Esophagus squamous epithelium (tissue), 5 donors: ENCODE measurements at regions not wholly inside any gene's neighbourhood (a gene's known extent, or its start where the extent isn't known, plus 50 kb on each side); places are given as distances from the start of the nearest gene placed in this dataset.
A peak's percentile ranks its signal among the peaks of the same experiment; 100 is the strongest.

Experiments
- DNase-seq: peaks from one replicate; lab custom pipeline; 2025; lab: John Stamatoyannopoulos, UW
- H3K27ac ChIP-seq, 4 donors: fragments of 200-600 bp; sonication (generic); one replicate each; pipeline ENCODE4 v1.5.1; 2016 to 2019; ENCODE audit warnings: mild to moderate bottlenecking in 1 of 4
- H3K27me3 ChIP-seq, 4 donors: fragments of 200-600 bp; sonication (generic); 1 replicate in 3 of 4; 2 replicates in 1 of 4; pipeline versions ENCODE4 v1.5.1 to v1.6.0; 2017 to 2021; ENCODE audit warnings: antibody characterized with exemption in 1 of 4
- H3K36me3 ChIP-seq, 3 donors: fragments of 200-600 bp; sonication (generic); one replicate each; pipeline ENCODE4 v1.5.1; 2016 to 2019
- H3K4me1 ChIP-seq, 3 donors: fragments of 200-600 bp; sonication (generic); one replicate each; pipeline ENCODE4 v1.5.1; 2017 to 2019
- H3K4me3 ChIP-seq, 4 donors: fragments of 200-600 bp; sonication (generic); 1 replicate in 3 of 4; 2 replicates in 1 of 4; pipeline ENCODE4 v1.5.1; 2016 to 2019; ENCODE audit warnings: mild to moderate bottlenecking in 2 of 4, moderate library complexity in 1 of 4
- H3K9me3 ChIP-seq, 3 donors: fragments of 200-600 bp; sonication (generic); one replicate each; pipeline ENCODE4 v1.5.1; 2016 to 2019
- POLR2A ChIP-seq, 4 donors: fragments of 450-650 bp; IDR thresholded peaks; one replicate each; pipeline ENCODE4 v1.6.1; 2017; ENCODE audit warnings: antibody characterized with exemption in 4 of 4, mild to moderate bottlenecking in 4 of 4, moderate library complexity in 3 of 4
- WGBS, 2 donors: methylation state at CpG; one replicate each; pipeline ENCODE4 v1.1.5; 2018; 5-methylcytosine and 5-hydroxymethylcytosine counted together
- intact Hi-C: fragments of 100-400 bp; cut with DNase I; formaldehyde crosslinking; loops from one replicate; pipeline ENCODE4 v1.15.0; 2022
- TF ChIP-seq, protein P1 (sequence below), 6 experiments: fragments of 450-650 bp in 4 of 6; fragments of 200-600 bp in 2 of 6; sonication (generic) in 2 of 6; IDR thresholded peaks; one replicate each; pipeline ENCODE4 v1.5.1; 2016 to 2019; ENCODE audit warnings: antibody characterized with exemption in 6 of 6, mild to moderate bottlenecking in 4 of 6, moderate library complexity in 4 of 6
- donor health status: DM: yes; HTN: yes; CAD: no.

DNA sequence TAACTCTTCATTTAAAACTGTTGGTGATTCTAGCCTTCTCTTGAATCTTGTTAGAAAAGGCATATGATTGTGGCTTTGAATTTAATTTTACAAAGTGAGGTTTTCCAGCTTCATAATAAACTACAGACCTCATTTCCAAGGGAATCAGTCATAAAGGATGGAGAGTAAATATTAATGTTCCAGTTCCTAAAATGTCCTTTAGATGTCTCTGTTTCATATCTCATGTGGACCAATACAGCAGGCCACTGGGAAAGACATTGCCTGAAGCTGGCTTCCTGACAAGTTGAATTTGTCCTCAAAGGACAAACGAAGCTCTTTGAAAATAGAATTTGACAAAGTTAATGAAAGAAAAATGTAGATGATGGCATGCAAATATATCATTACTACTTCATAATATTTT, 125.4 kb downstream of the ZNF330 start:
- H3K4me1 ChIP-seq = peaks cover 0 to 13% (median 3%) of the 10 kb centered on the region in 3 donors
- no peak for DNase-seq
- intact Hi-C loops = no loop called here
- TF ChIP-seq POLR2A (IDR thresholded peaks at IDR 0.05) = no peak
- TF ChIP-seq, protein P1, sequence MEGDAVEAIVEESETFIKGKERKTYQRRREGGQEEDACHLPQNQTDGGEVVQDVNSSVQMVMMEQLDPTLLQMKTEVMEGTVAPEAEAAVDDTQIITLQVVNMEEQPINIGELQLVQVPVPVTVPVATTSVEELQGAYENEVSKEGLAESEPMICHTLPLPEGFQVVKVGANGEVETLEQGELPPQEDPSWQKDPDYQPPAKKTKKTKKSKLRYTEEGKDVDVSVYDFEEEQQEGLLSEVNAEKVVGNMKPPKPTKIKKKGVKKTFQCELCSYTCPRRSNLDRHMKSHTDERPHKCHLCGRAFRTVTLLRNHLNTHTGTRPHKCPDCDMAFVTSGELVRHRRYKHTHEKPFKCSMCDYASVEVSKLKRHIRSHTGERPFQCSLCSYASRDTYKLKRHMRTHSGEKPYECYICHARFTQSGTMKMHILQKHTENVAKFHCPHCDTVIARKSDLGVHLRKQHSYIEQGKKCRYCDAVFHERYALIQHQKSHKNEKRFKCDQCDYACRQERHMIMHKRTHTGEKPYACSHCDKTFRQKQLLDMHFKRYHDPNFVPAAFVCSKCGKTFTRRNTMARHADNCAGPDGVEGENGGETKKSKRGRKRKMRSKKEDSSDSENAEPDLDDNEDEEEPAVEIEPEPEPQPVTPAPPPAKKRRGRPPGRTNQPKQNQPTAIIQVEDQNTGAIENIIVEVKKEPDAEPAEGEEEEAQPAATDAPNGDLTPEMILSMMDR (IDR thresholded peaks at IDR 0.05) = peak in 5 of 6 experiments; percentile 30 to 73 (median 54)
- H3K4me3 ChIP-seq = no peak overlapping the region
- H3K36me3 ChIP-seq = no peaks in the 10 kb centered on the region
- no peaks in the 10 kb centered on the region for H3K9me3 ChIP-seq
- H3K27ac ChIP-seq = no peak overlapping the region
- peaks cover 0 to 4% (median 0%) of the 10 kb centered on the region in 4 donors for H3K27me3 ChIP-seq
- WGBS, 2 donors = 4 to 9% methylated on average over 1 of the region's 1 CpG

DNA sequence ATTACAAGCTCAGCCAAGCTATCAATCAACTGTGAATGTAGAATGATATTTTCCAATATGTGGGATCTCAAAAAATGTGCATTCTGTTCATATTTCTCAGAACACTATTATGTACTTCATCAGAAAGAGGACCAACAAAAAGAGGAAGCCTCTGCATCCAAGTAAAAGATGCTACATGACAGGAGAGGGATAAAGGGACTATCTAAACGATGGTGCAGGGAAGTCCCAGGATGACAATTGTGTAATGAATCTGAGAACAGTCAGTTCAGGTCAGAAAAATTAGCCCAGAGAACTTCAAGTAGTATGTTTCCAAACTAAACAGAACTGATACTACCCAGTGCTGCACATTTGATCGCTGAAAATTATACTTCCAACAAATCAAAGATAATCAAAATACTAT, 127.0 kb downstream of the ZNF330 start:
- peaks cover 0 to 19% (median 3%) of the 10 kb centered on the region in 3 donors for H3K4me1 ChIP-seq
- H3K36me3 ChIP-seq = no peaks in the 10 kb centered on the region
- no peak for TF ChIP-seq POLR2A (IDR thresholded peaks at IDR 0.05)
- TF ChIP-seq, protein P1 (IDR thresholded peaks at IDR 0.05) = no peak
- intact Hi-C loops = no loop called here
- DNase-seq = no peak
- H3K27ac ChIP-seq = no peak overlapping the region
- no peak overlapping the region for H3K4me3 ChIP-seq
- H3K27me3 ChIP-seq = peaks cover 0 to 4% (median 0%) of the 10 kb centered on the region in 4 donors
- 49 to 58% methylated on average over 2 of the region's 2 CpGs for WGBS, 2 donors
- no peaks in the 10 kb centered on the region for H3K9me3 ChIP-seq

DNA sequence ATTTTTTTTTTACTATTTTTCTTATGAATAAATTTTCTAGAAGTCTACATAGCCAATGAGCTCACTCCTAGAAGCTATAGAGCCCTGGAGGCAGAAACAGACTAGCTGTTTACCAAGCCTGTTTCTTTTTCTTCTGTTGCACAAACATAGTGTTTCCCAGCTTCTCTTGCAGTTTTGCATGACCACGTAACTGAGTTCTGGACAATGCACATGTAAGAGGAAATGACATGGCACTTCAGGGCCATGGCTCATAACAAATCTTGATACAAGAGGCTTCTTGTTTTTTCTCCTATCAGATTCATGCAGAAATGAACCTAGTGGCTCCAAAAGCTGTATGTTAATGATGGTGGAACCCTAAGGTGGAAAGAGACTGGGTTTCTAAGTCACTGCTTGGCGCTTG, 127.4 kb downstream of the ZNF330 start:
- 47 to 71% methylated on average over 2 of the region's 2 CpGs for WGBS, 2 donors
- Histone ChIP-seq H3K36me3 (no peaks in the 10 kb centered on the region), H3K4me1 (peaks cover 0 to 21% (median 3%) of the 10 kb centered on the region in 3 donors), H3K9me3 (no peaks in the 10 kb centered on the region), H3K27ac (no peak overlapping the region), H3K27me3 (no peaks in the 10 kb centered on the region), H3K4me3 (no peak overlapping the region)
- no peak for DNase-seq
- no peak for TF ChIP-seq POLR2A (IDR thresholded peaks at IDR 0.05)
- TF ChIP-seq, protein P1 (IDR thresholded peaks at IDR 0.05) = no peak
- intact Hi-C loops = no loop called here

DNA sequence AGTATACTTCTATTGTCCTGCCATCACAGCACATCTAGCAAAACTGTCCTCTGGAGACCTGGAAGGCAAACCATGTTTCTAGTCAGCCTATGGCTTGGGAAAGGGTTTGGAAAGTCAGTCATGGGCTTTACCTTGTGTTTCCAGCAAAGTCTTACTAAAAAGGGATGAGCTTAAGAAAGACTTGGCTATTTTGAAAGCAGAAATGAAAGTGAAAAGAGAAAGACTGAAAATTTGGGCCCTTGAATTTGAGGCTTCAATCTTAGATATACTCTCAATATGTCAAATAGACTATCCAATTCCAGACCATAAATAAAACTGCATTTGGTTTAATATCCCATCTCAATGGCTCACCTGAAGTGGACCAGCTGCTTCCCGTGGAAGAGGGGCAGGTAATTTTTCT, 127.9 kb downstream of the ZNF330 start:
- Histone ChIP-seq H3K4me1 (peaks cover 0 to 21% (median 3%) of the 10 kb centered on the region in 3 donors), H3K27me3 (no peaks in the 10 kb centered on the region), H3K36me3 (no peaks in the 10 kb centered on the region), H3K4me3 (no peak overlapping the region), H3K27ac (no peak overlapping the region), H3K9me3 (no peaks in the 10 kb centered on the region)
- DNase-seq = no peak
- intact Hi-C loops = no loop called here
- no peak for TF ChIP-seq POLR2A (IDR thresholded peaks at IDR 0.05)
- TF ChIP-seq, protein P1 (IDR thresholded peaks at IDR 0.05) = no peak
- 36 to 75% methylated on average over 1 of the region's 1 CpG for WGBS, 2 donors

DNA sequence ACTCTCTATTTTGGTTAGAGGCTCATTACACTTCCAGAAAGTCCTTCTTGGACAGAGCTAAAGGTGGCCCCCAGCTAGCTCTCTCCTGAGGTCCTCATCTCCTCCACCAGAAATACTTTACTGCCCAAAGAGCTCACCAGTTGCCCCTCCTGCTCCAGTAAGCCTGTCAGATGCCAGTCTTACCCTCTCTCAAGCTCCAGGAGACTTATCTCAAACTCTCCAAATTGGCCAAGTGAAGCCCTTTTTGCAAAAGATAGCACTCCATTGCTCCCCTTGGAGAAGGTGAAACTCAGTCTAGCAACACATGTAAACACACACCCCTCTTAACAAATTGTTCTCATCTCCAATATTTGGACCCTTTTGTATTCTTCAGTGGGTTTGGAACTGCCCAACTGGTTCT, 128.5 kb downstream of the ZNF330 start:
- no peak for DNase-seq
- no peak for TF ChIP-seq POLR2A (IDR thresholded peaks at IDR 0.05)
- TF ChIP-seq, protein P1 (IDR thresholded peaks at IDR 0.05) = no peak
- Histone ChIP-seq H3K4me1 (peaks cover 0 to 21% (median 3%) of the 10 kb centered on the region in 3 donors), H3K27me3 (no peaks in the 10 kb centered on the region), H3K9me3 (no peaks in the 10 kb centered on the region), H3K4me3 (no peak overlapping the region), H3K27ac (no peak overlapping the region), H3K36me3 (no peaks in the 10 kb centered on the region)
- intact Hi-C loops = no loop called here
